Panc1 (cell line): ENCODE measurements at regions not wholly inside any gene's neighbourhood (a gene's known extent, or its start where the extent isn't known, plus 50 kb on each side); places are given as distances from the start of the nearest gene placed in this dataset.

Experiments used
- ATAC-seq: fragments of 200-7000 bp; cut with Tn5 transposase; 2 replicates; pipeline ENCODE4 v1.9.1; 2020; ENCODE audit warnings: mild to moderate bottlenecking, moderate library complexity
- BruUV-seq: library from RNA; stranded (reverse); fragments of 400-500 nt; replicated peaks from 2 replicates; lab custom pipeline; 2021; lab: Mats Ljungman, UMichigan
- CTCF ChIA-PET: fragments of 300-600 bp; sonication (Branson Sonifier 250); formaldehyde crosslinking; loops from one replicate; lab custom pipeline; 2022; ENCODE audit warnings: antibody characterized with exemption; lab: Charles Lee
- POLR2A ChIA-PET: fragments of 300-600 bp; sonication (Branson Sonifier 250); formaldehyde crosslinking; loops from one replicate; lab custom pipeline; 2022; ENCODE audit warnings: antibody characterized with exemption; lab: Charles Lee
- DNase-seq: peaks from one replicate; pipeline ENCODE4 v3.0.0-alpha.2; 2010; ENCODE audit warnings: low read depth, low spot score
- H3K27ac ChIP-seq: 2 replicates; pipeline ENCODE4 v1.5.1; 2011; ENCODE audit warnings: mild to moderate bottlenecking, low read length, inconsistent platforms
- H3K27me3 ChIP-seq: fragments of 200-500 bp; sonication (Bioruptor generic); 2 replicates; pipeline ENCODE4 v1.6.0; 2014; ENCODE audit warnings: low read length, inconsistent platforms; ENCODE audit not compliant: control insufficient read depth, insufficient read depth
- H3K36me3 ChIP-seq: fragments of 200-500 bp; sonication (Bioruptor generic); 2 replicates; pipeline ENCODE4 v1.5.1; 2014; ENCODE audit warnings: inconsistent platforms, mild to moderate bottlenecking, low read length, moderate library complexity; ENCODE audit not compliant: control insufficient read depth, insufficient read depth
- H3K4me1 ChIP-seq: 2 replicates; pipeline ENCODE4 v1.5.1; 2011; ENCODE audit warnings: inconsistent platforms, mild to moderate bottlenecking, low read length, moderate library complexity; ENCODE audit not compliant: control insufficient read depth, insufficient read depth
- H3K4me3 ChIP-seq, 2 experiments: 2 replicates each; pipeline ENCODE4 v1.5.1; 2011 to 2012; ENCODE audit warnings: low read depth in 2 of 2, low read length in 2 of 2, mild to moderate bottlenecking in 2 of 2, inconsistent platforms in 1 of 2, moderate library complexity in 1 of 2
- H3K9me3 ChIP-seq: fragments of 200-500 bp; sonication (Bioruptor generic); 2 replicates; pipeline ENCODE4 v1.5.1; 2014; ENCODE audit warnings: low read depth, mild to moderate bottlenecking, inconsistent platforms, low read length, moderate library complexity; ENCODE audit not compliant: control insufficient read depth, insufficient read depth
- CTCF ChIP-seq: fragments of 450-650 bp; IDR thresholded peaks from 2 replicates; pipeline ENCODE4 v1.5.1; 2017; ENCODE audit warnings: mild to moderate bottlenecking
- POLR2AphosphoS5 ChIP-seq: IDR thresholded peaks from 2 replicates; pipeline ENCODE4 v1.6.1; 2012; ENCODE audit warnings: mild to moderate bottlenecking, low read depth, low read length, moderate library complexity
- REST ChIP-seq, 2 experiments: IDR thresholded peaks; 2 replicates each; pipeline ENCODE4 v1.6.1; 2011 to 2012; ENCODE audit warnings: low read depth in 2 of 2, control low read depth in 1 of 2, low read length in 1 of 2, mild to moderate bottlenecking in 1 of 2, moderate library complexity in 1 of 2; ENCODE audit not compliant: insufficient read depth in 1 of 2
- SIN3A ChIP-seq: IDR thresholded peaks from 2 replicates; pipeline ENCODE4 v1.6.1; 2012; ENCODE audit warnings: low read depth, mild to moderate bottlenecking, low read length, moderate library complexity, borderline replicate concordance; ENCODE audit not compliant: insufficient read depth
- TCF7L2 ChIP-seq: IDR thresholded peaks from 2 replicates; pipeline ENCODE4 v1.6.1; 2011; ENCODE audit warnings: mild to moderate bottlenecking, low read depth, low read length, inconsistent platforms
- in situ Hi-C: cut with HindIII; loops from 2 replicates; pipeline ENCODE4 v1.10.0; 2016; ENCODE audit warnings: low sequenced_read_pairs, low pct_unique_long_range_greater_than_20kb
- intact Hi-C: fragments of 100-400 bp; cut with micrococcal nuclease; formaldehyde crosslinking; loops from one replicate; pipeline ENCODE4 v1.10.0; 2022; ENCODE audit not compliant: unreplicated experiment

- Histone ChIP-seq H3K27ac (no peak overlapping the region), H3K36me3 (no peaks in the 10 kb centered on the region), H3K27me3 (no peaks in the 10 kb centered on the region), H3K4me3 (no peak overlapping the region), H3K4me1 (no peaks in the 10 kb centered on the region), H3K9me3 (no peaks in the 10 kb centered on the region)
- intact Hi-C loops, result no loop called here
- in situ Hi-C loops, result no loop called here
- no TSS peak for BruUV-seq
- no peak for TF ChIP-seq CTCF
- TF ChIP-seq POLR2AphosphoS5, result no peak
- no peak for TF ChIP-seq TCF7L2
- TF ChIP-seq SIN3A, result no peak
- TF ChIP-seq REST (IDR thresholded peaks at IDR 0.05; ENCODE audit: insufficient read depth in 1 of 2, low read depth in 2 of 2, low read length in 1 of 2), result no peak
- ChIA-PET CTCF (no interaction called here), POLR2A (no interaction called here)
- ATAC-seq, result no peak
- DNase-seq, result no peak
These were observed 100.7 kb downstream of the ARL4A start for GRCh38 chr7:12788171-12788570.

- CTCF ChIA-PET, result no interaction called here
- Histone ChIP-seq H3K36me3 (no peaks in the 10 kb centered on the region), H3K4me3 (no peak overlapping the region), H3K27ac (no peak overlapping the region), H3K4me1 (no peaks in the 10 kb centered on the region), H3K9me3 (no peaks in the 10 kb centered on the region), H3K27me3 (no peaks in the 10 kb centered on the region)
- no TSS peak for BruUV-seq
- DNase-seq (no peak), ATAC-seq (no peak)
- intact Hi-C loops (no loop called here), in situ Hi-C loops (no loop called here)
- POLR2A ChIA-PET, result no interaction called here
- TF ChIP-seq REST (IDR thresholded peaks at IDR 0.05; ENCODE audit: insufficient read depth in 1 of 2, low read depth in 2 of 2, low read length in 1 of 2) (no peak), CTCF (no peak), POLR2AphosphoS5 (no peak), SIN3A (no peak), TCF7L2 (no peak)
These were observed 101.2 kb downstream of the ARL4A start for GRCh38 chr7:12788591-12788990.
